Left ventricle myocardium inferior (tissue), 1 donor: ENCODE measurements at regions not wholly inside any gene's neighbourhood (a gene's known extent, or its start where the extent isn't known, plus 50 kb on each side); places are given as distances from the start of the nearest gene placed in this dataset.
"Not testable (repeated sequence)": the region's sequence is repeated elsewhere in the genome, so short reads cannot be mapped to it uniquely, and the experiment has no call there.

Source experiments
- DNase-seq: peaks from one replicate; pipeline ENCODE4 v3.0.0-alpha.2; 2020
- H3K27ac ChIP-seq: fragments of 200-600 bp; replicated peaks from 2 replicates; pipeline ENCODE4 v1.8.0; 2021
- H3K27me3 ChIP-seq: fragments of 200-600 bp; 2 replicates; pipeline ENCODE4 v1.8.0; 2021; ENCODE audit warnings: low read depth
- H3K36me3 ChIP-seq: fragments of 200-600 bp; 2 replicates; pipeline ENCODE4 v1.8.0; 2021
- H3K4me1 ChIP-seq: fragments of 200-600 bp; 2 replicates; pipeline ENCODE4 v1.8.0; 2021
- H3K4me3 ChIP-seq: fragments of 200-600 bp; 2 replicates; pipeline ENCODE4 v1.8.0; 2021; ENCODE audit warnings: mild to moderate bottlenecking, moderate library complexity
- H3K9me3 ChIP-seq: fragments of 200-600 bp; replicated peaks from 2 replicates; pipeline ENCODE4 v1.8.0; 2021
- CTCF ChIP-seq: fragments of 200-600 bp; IDR thresholded peaks from 2 replicates; pipeline ENCODE4 v1.8.0; 2021; ENCODE audit warnings: antibody characterized with exemption, mild to moderate bottlenecking, borderline replicate concordance
- intact Hi-C: fragments of 100-400 bp; cut with micrococcal nuclease; formaldehyde crosslinking; loops from one replicate; pipeline ENCODE4 v1.11.0; 2022
- donor health status: DM: no; HTN: yes; CAD: no; lungs with severe emphysema.

GRCh38 chr9:90706230-90706629, 63.6 kb upstream of the DIRAS2 start:
- H3K36me3 ChIP-seq: no peaks in the 10 kb centered on the region
- H3K27me3 ChIP-seq: peaks cover 36% of the 10 kb centered on the region
- no peak for DNase-seq
- intact Hi-C loops: no loop called here
- no peaks in the 10 kb centered on the region for H3K4me1 ChIP-seq
- no peaks in the 10 kb centered on the region for H3K9me3 ChIP-seq
- no peak overlapping the region for H3K4me3 ChIP-seq
- H3K27ac ChIP-seq: no peak overlapping the region
- TF ChIP-seq CTCF: no peak

- Histone ChIP-seq H3K36me3 (no peaks in the 10 kb centered on the region), H3K27me3 (peaks cover 60% of the 10 kb centered on the region), H3K9me3 (no peaks in the 10 kb centered on the region), H3K4me3 (no peak overlapping the region), H3K4me1 (no peaks in the 10 kb centered on the region), H3K27ac (no peak overlapping the region)
- intact Hi-C loops: no loop called here
- no peak for DNase-seq
- TF ChIP-seq CTCF: no peak
These were observed 59.9 kb upstream of the DIRAS2 start for GRCh38 chr9:90702441-90702955.

GRCh38 chr9:90698871-90699440, 56.3 kb upstream of the DIRAS2 start:
- intact Hi-C loops: no loop called here
- peaks cover 55% of the 10 kb centered on the region for H3K27me3 ChIP-seq
- no peak for TF ChIP-seq CTCF

GRCh38 chr9:90697808-90698207, 55.2 kb upstream of the DIRAS2 start:
- Histone ChIP-seq H3K27ac (no peak overlapping the region), H3K36me3 (no peaks in the 10 kb centered on the region), H3K4me1 (no peaks in the 10 kb centered on the region), H3K27me3 (peaks cover 48% of the 10 kb centered on the region), H3K9me3 (no peaks in the 10 kb centered on the region), H3K4me3 (no peak overlapping the region)
- DNase-seq: no peak
- intact Hi-C loops: no loop called here
- no peak for TF ChIP-seq CTCF

More at GRCh38 chr9:90698871-90699440, 56.3 kb upstream of the DIRAS2 start:
- DNase-seq: no peak
- Histone ChIP-seq H3K4me3 (no peak overlapping the region), H3K27ac (no peak overlapping the region), H3K9me3 (no peaks in the 10 kb centered on the region), H3K36me3 (no peaks in the 10 kb centered on the region), H3K4me1 (no peaks in the 10 kb centered on the region)

- H3K4me1 ChIP-seq, DNase-seq, H3K36me3 ChIP-seq, H3K4me3 ChIP-seq, H3K9me3 ChIP-seq, intact Hi-C loops, H3K27ac ChIP-seq: not testable (repeated sequence)
- H3K27me3 ChIP-seq: peaks cover 13% of the 10 kb centered on the region
These were observed 51.6 kb upstream of the DIRAS2 start for GRCh38 chr9:90694187-90694586.
